ENCODE measurements at regions not wholly inside any gene's neighbourhood (a gene's known extent, or its start where the extent isn't known, plus 50 kb on each side); places are given as distances from the start of the nearest gene placed in this dataset.
"Not testable (repeated sequence)": the region's sequence is repeated elsewhere in the genome, so short reads cannot be mapped to it uniquely, and the experiment has no call there.

GRCh38 chr3:63719796-63720445, 67.4 kb downstream of the SNTN start:
- H3K9me3 ChIP-seq (ENCODE audit: control insufficient read depth, insufficient read depth, low read length), result no peaks in the 10 kb centered on the region
- H3K56ac ChIP-seq (ENCODE audit: extremely low read depth, insufficient read depth, low read length), result no peak overlapping the region
- H2BK120ac ChIP-seq (ENCODE audit: low read depth, low read length), result no peak overlapping the region
- no CpG with 5 or more reads among the region's 5 CpGs for WGBS, 2 experiments (ENCODE audit: extremely low coverage in 2 of 2, insufficient read length in 1 of 2)
- H4K8ac ChIP-seq (ENCODE audit: low read depth in 2 of 2, low read length in 2 of 2), result no peak overlapping the region
- no peaks in the 10 kb centered on the region for H3K79me1 ChIP-seq (ENCODE audit: low read depth in 1 of 2, low read length in 2 of 2)
- no peak overlapping the region for H2AFZ ChIP-seq (replicated peaks; ENCODE audit: low read length, poor library complexity)
- H4K20me1 ChIP-seq (ENCODE audit: insufficient read depth, low read length), result no peaks in the 10 kb centered on the region
- H2BK15ac ChIP-seq (ENCODE audit: low read depth, low read length), result no peak overlapping the region
- ChIA-PET POLR2A (ENCODE audit: unreplicated experiment) (no interaction called here), CTCF (no interaction called here)
- no peaks in the 10 kb centered on the region for H3K9me1 ChIP-seq (ENCODE audit: insufficient read depth, low read length)
- no peak overlapping the region for H3K4me3 ChIP-seq (ENCODE audit: insufficient read depth, low read depth, low read length)
- H2BK5ac ChIP-seq (ENCODE audit: low read depth, low read length, poor library complexity, severe bottlenecking), result no peak overlapping the region
- H3K4me1 ChIP-seq (ENCODE audit: control insufficient read depth, insufficient read depth, low read length), result no peaks in the 10 kb centered on the region; the same call in 1 of the 2 replicates
- intact Hi-C loops (cut with micrococcal nuclease), result no loop called here
- H3K23ac ChIP-seq (ENCODE audit: low read depth, low read length), result no peak overlapping the region
- dilution Hi-C loops (cut with HindIII; ENCODE audit: low sequenced_read_pairs, unreplicated experiment), result no loop called here
- no TSS peak for BruUV-seq (replicated peaks)
- ATAC-seq (ENCODE audit: low read depth) (no peak), DNase-seq (no peak)
- no peak overlapping the region for H3K27ac ChIP-seq (ENCODE audit: insufficient read depth, low read length)
- H3K9ac ChIP-seq (ENCODE audit: low read depth, low read length), result no peak overlapping the region
- H3K14ac ChIP-seq (replicated peaks; ENCODE audit: low read depth, low read length), result no peak overlapping the region
- H3K27me3 ChIP-seq (ENCODE audit: control insufficient read depth, insufficient read depth, low read length), result no peaks in the 10 kb centered on the region; the same call in 1 of the 2 replicates
- no peak overlapping the region for H2AK9ac ChIP-seq (replicated peaks; ENCODE audit: low read depth, low read length, poor library complexity)
- H4K5ac ChIP-seq (ENCODE audit: low read depth, low read length), result no peak overlapping the region
- H3K4ac ChIP-seq (ENCODE audit: low read depth, low read length), result no peak overlapping the region
- TF ChIP-seq CHD1 (IDR thresholded peaks at IDR 0.05; ENCODE audit: low read depth, low read length) (no peak), RFX5 (IDR thresholded peaks at IDR 0.05; ENCODE audit: low read depth, low read length) (no peak), POLR2A (IDR thresholded peaks at IDR 0.05; ENCODE audit: low read depth, low read length) (no peak), FOS (IDR thresholded peaks at IDR 0.05; ENCODE audit: low read depth, low read length) (no peak), CEBPB (IDR thresholded peaks at IDR 0.05; ENCODE audit: low read depth, low read length) (no peak)
- no peak overlapping the region for H2BK20ac ChIP-seq (ENCODE audit: low read depth, low read length)
- in situ Hi-C loops (cut with MboI; ENCODE audit: low sequenced_read_pairs), result no loop called here
- no peaks in the 10 kb centered on the region for H3K36me3 ChIP-seq (ENCODE audit: control insufficient read depth, insufficient read depth, low read length)
- H3K18ac ChIP-seq (ENCODE audit: low read depth, low read length), result no peak overlapping the region
- no peak overlapping the region for H2AK5ac ChIP-seq (ENCODE audit: low read depth, low read length)
- no peak overlapping the region for H3K4me2 ChIP-seq (ENCODE audit: low read depth, low read length)
- no peak overlapping the region for H4K91ac ChIP-seq (ENCODE audit: insufficient read depth, low read depth, low read length)

- dilution Hi-C loops (cut with HindIII; ENCODE audit: low sequenced_read_pairs, unreplicated experiment); CTCF ChIA-PET; H3K56ac ChIP-seq (ENCODE audit: extremely low read depth, insufficient read depth, low read length); H3K27me3 ChIP-seq (ENCODE audit: control insufficient read depth, insufficient read depth, low read length); H3K9ac ChIP-seq (ENCODE audit: low read depth, low read length); ATAC-seq (ENCODE audit: low read depth); H3K9me1 ChIP-seq (ENCODE audit: insufficient read depth, low read length); H3K36me3 ChIP-seq (ENCODE audit: control insufficient read depth, insufficient read depth, low read length); H3K4me1 ChIP-seq (ENCODE audit: control insufficient read depth, insufficient read depth, low read length); H2AFZ ChIP-seq (replicated peaks; ENCODE audit: low read length, poor library complexity); H2AK5ac ChIP-seq (ENCODE audit: low read depth, low read length); H3K27ac ChIP-seq (ENCODE audit: insufficient read depth, low read length); H3K14ac ChIP-seq (replicated peaks; ENCODE audit: low read depth, low read length); H2AK9ac ChIP-seq (replicated peaks; ENCODE audit: low read depth, low read length, poor library complexity); H3K4me2 ChIP-seq (ENCODE audit: low read depth, low read length); H4K20me1 ChIP-seq (ENCODE audit: insufficient read depth, low read length); H2BK120ac ChIP-seq (ENCODE audit: low read depth, low read length); BruUV-seq (replicated peaks); H3K9me3 ChIP-seq (ENCODE audit: control insufficient read depth, insufficient read depth, low read length); H3K23ac ChIP-seq (ENCODE audit: low read depth, low read length); POLR2A ChIA-PET (ENCODE audit: unreplicated experiment); H4K8ac ChIP-seq (ENCODE audit: low read depth in 2 of 2, low read length in 2 of 2); H2BK20ac ChIP-seq (ENCODE audit: low read depth, low read length); H3K4ac ChIP-seq (ENCODE audit: low read depth, low read length); H4K91ac ChIP-seq (ENCODE audit: insufficient read depth, low read depth, low read length); intact Hi-C loops (cut with micrococcal nuclease); in situ Hi-C loops (cut with MboI; ENCODE audit: low sequenced_read_pairs); H3K4me3 ChIP-seq (ENCODE audit: insufficient read depth, low read depth, low read length); H2BK15ac ChIP-seq (ENCODE audit: low read depth, low read length); H2BK5ac ChIP-seq (ENCODE audit: low read depth, low read length, poor library complexity, severe bottlenecking); H4K5ac ChIP-seq (ENCODE audit: low read depth, low read length); H3K18ac ChIP-seq (ENCODE audit: low read depth, low read length); H3K79me1 ChIP-seq (ENCODE audit: low read depth in 1 of 2, low read length in 2 of 2): not testable (repeated sequence)
- WGBS, 2 experiments (ENCODE audit: extremely low coverage in 2 of 2, insufficient read length in 1 of 2), result no CpG with 5 or more reads among the region's 1 CpG
- DNase-seq, result peak; percentile 62
Observed at GRCh38 chr3:63720951-63721350, 68.5 kb downstream of the SNTN start.

All from IMR-90 (cell line).